ENCODE measurements at regions not wholly inside any gene's neighbourhood (a gene's known extent, or its start where the extent isn't known, plus 50 kb on each side); places are given as distances from the start of the nearest gene placed in this dataset.

DNA sequence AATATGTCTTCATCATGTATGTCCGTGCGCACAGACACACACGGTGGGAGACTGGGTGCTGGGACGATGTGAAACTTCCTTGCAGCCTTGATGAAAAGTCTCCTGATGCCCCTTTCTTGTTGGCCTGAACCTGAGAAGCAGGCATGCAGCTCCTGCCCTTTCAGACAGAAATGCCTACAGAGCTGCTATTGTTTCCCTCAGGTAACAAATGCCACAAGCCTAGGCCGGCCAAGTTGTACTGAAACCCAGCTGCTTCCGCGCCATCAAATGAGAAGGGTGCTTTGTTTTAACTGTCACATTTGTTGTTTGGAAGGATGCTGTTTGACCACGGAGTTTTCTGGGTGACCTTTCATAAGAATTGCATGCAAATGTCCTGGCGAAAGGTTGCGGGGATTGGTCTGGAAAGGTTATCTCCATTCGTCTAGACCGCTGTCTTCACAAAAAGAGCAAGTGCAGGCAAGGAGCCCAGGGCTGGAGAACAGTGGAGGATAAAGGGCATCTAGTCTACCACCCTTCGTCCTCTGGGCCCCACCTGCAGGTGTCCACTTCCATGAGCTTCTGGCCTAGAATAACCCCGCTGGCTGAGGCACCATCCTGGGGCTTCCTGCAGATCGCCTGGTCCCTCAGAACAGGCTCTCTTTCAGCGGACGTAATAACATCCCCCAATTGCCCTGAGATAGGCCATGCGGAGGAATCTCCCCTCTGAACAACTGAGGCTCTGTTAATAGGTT is 197.2 kb downstream of the SEMA6A start:
- Histone ChIP-seq H3K4me1 (ENCODE audit: control insufficient read depth in 4 of 4, insufficient read depth in 4 of 4, low read length in 3 of 4) (peaks cover 0 to 2% (median 0%) of the 10 kb centered on the region in 4 donors), H3K4me3 (ENCODE audit: low read depth in 1 of 3, low read length in 3 of 3) (no peak overlapping the region), H3K27me3 (ENCODE audit: control insufficient read depth in 4 of 4, insufficient read depth in 4 of 4, low read length in 3 of 4) (no peaks in the 10 kb centered on the region), H3K9ac (ENCODE audit: low read depth in 1 of 2, low read length in 2 of 2) (no peak overlapping the region), H3K9me3 (ENCODE audit: control insufficient read depth in 4 of 4, low read length in 3 of 4) (no peaks in the 10 kb centered on the region), H3K36me3 (ENCODE audit: control insufficient read depth in 4 of 4, insufficient read depth in 3 of 4, low read depth in 1 of 4, low read length in 3 of 4) (no peaks in the 10 kb centered on the region), H3K27ac (ENCODE audit: low read depth in 1 of 2, low read length in 2 of 2) (no peak overlapping the region)
- WGBS, result 90% methylated on average over 18 of the region's 18 CpGs
- no peak for DNase-seq (ENCODE audit: low spot score)
- TF ChIP-seq YY1 (IDR thresholded peaks at IDR 0.05) (no peak), RAD21 (IDR thresholded peaks at IDR 0.05) (no peak), JUND (IDR thresholded peaks at IDR 0.05) (no peak)
- TF ChIP-seq, protein P1, sequence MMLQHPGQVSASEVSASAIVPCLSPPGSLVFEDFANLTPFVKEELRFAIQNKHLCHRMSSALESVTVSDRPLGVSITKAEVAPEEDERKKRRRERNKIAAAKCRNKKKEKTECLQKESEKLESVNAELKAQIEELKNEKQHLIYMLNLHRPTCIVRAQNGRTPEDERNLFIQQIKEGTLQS (IDR thresholded peaks at IDR 0.05), result no peak
- TF ChIP-seq, protein P2, sequence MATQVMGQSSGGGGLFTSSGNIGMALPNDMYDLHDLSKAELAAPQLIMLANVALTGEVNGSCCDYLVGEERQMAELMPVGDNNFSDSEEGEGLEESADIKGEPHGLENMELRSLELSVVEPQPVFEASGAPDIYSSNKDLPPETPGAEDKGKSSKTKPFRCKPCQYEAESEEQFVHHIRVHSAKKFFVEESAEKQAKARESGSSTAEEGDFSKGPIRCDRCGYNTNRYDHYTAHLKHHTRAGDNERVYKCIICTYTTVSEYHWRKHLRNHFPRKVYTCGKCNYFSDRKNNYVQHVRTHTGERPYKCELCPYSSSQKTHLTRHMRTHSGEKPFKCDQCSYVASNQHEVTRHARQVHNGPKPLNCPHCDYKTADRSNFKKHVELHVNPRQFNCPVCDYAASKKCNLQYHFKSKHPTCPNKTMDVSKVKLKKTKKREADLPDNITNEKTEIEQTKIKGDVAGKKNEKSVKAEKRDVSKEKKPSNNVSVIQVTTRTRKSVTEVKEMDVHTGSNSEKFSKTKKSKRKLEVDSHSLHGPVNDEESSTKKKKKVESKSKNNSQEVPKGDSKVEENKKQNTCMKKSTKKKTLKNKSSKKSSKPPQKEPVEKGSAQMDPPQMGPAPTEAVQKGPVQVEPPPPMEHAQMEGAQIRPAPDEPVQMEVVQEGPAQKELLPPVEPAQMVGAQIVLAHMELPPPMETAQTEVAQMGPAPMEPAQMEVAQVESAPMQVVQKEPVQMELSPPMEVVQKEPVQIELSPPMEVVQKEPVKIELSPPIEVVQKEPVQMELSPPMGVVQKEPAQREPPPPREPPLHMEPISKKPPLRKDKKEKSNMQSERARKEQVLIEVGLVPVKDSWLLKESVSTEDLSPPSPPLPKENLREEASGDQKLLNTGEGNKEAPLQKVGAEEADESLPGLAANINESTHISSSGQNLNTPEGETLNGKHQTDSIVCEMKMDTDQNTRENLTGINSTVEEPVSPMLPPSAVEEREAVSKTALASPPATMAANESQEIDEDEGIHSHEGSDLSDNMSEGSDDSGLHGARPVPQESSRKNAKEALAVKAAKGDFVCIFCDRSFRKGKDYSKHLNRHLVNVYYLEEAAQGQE (IDR thresholded peaks at IDR 0.05), result no peak
- TF ChIP-seq, protein P3, sequence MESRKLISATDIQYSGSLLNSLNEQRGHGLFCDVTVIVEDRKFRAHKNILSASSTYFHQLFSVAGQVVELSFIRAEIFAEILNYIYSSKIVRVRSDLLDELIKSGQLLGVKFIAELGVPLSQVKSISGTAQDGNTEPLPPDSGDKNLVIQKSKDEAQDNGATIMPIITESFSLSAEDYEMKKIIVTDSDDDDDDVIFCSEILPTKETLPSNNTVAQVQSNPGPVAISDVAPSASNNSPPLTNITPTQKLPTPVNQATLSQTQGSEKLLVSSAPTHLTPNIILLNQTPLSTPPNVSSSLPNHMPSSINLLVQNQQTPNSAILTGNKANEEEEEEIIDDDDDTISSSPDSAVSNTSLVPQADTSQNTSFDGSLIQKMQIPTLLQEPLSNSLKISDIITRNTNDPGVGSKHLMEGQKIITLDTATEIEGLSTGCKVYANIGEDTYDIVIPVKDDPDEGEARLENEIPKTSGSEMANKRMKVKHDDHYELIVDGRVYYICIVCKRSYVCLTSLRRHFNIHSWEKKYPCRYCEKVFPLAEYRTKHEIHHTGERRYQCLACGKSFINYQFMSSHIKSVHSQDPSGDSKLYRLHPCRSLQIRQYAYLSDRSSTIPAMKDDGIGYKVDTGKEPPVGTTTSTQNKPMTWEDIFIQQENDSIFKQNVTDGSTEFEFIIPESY (IDR thresholded peaks at IDR 0.05), result no peak

GRCh38 chr5:116375926-116376325 is 198.7 kb downstream of the SEMA6A start:
- Histone ChIP-seq H3K27ac (ENCODE audit: low read depth in 1 of 2, low read length in 2 of 2) (no peak overlapping the region), H3K36me3 (ENCODE audit: control insufficient read depth in 4 of 4, insufficient read depth in 3 of 4, low read depth in 1 of 4, low read length in 3 of 4) (no peaks in the 10 kb centered on the region), H3K9me3 (ENCODE audit: control insufficient read depth in 4 of 4, low read length in 3 of 4) (no peaks in the 10 kb centered on the region), H3K27me3 (ENCODE audit: control insufficient read depth in 4 of 4, insufficient read depth in 4 of 4, low read length in 3 of 4) (no peaks in the 10 kb centered on the region), H3K4me1 (ENCODE audit: control insufficient read depth in 4 of 4, insufficient read depth in 4 of 4, low read length in 3 of 4) (peaks cover 0 to 11% (median 5%) of the 10 kb centered on the region in 4 donors), H3K4me3 (ENCODE audit: low read depth in 1 of 3, low read length in 3 of 3) (no peak overlapping the region), H3K9ac (ENCODE audit: low read depth in 1 of 2, low read length in 2 of 2) (no peak overlapping the region)
- WGBS, result 92% methylated on average over 5 of the region's 5 CpGs
- DNase-seq (ENCODE audit: low spot score), result no peak
- no peak for TF ChIP-seq NR2F2 (IDR thresholded peaks at IDR 0.05)
- TF ChIP-seq, protein P4, sequence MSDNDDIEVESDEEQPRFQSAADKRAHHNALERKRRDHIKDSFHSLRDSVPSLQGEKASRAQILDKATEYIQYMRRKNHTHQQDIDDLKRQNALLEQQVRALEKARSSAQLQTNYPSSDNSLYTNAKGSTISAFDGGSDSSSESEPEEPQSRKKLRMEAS (IDR thresholded peaks at IDR 0.05), result no peak
- TF ChIP-seq CTCF (IDR thresholded peaks at IDR 0.05; ENCODE audit: low read depth, low read length, missing input control), result no peak
- TF ChIP-seq TAF1 (conservative IDR thresholded peaks at IDR 0.05), result no peak
- TF ChIP-seq RXRA (IDR thresholded peaks at IDR 0.05), result no peak
- TF ChIP-seq, protein P2 (IDR thresholded peaks at IDR 0.05), result no peak
- TF ChIP-seq RAD21 (IDR thresholded peaks at IDR 0.05), result no peak
- TF ChIP-seq, protein P1 (IDR thresholded peaks at IDR 0.05), result no peak
- TF ChIP-seq GABPA (IDR thresholded peaks at IDR 0.05 in 1 of 2, conservative IDR thresholded peaks at IDR 0.05 in 1 of 2), result no peak
- TF ChIP-seq JUND (IDR thresholded peaks at IDR 0.05), result no peak
- no peak for TF ChIP-seq HNF4A (conservative IDR thresholded peaks at IDR 0.05)
- TF ChIP-seq FOXA1 (IDR thresholded peaks at IDR 0.05), result no peak
- TF ChIP-seq FOXA2 (IDR thresholded peaks at IDR 0.05), result no peak
- TF ChIP-seq EGR1 (IDR thresholded peaks at IDR 0.05; ENCODE audit: low read depth in 2 of 2), result no peak
- TF ChIP-seq YY1 (IDR thresholded peaks at IDR 0.05), result no peak
- no peak for TF ChIP-seq HNF4G (IDR thresholded peaks at IDR 0.05)
- TF ChIP-seq, protein P3 (IDR thresholded peaks at IDR 0.05), result no peak
